NCI-H510A (cell line): ENCODE measurements at regions not wholly inside any gene's neighbourhood (a gene's known extent, or its start where the extent isn't known, plus 50 kb on each side); places are given as distances from the start of the nearest gene placed in this dataset.

ENCODE experiments used
- DNase-seq: peaks from one replicate; lab custom pipeline; 2025; lab: John Stamatoyannopoulos, UW

GRCh38 chr1:96296991-96297390, 424.6 kb upstream of the PTBP2 start:
- no peak for DNase-seq

GRCh38 chr1:96306809-96307560, 414.6 kb upstream of the PTBP2 start:
- no peak for DNase-seq

- DNase-seq, result no peak
Observed at GRCh38 chr1:96308314-96308713, 413.3 kb upstream of the PTBP2 start.

GRCh38 chr1:96309783-96310182, 411.8 kb upstream of the PTBP2 start:
- no peak for DNase-seq

GRCh38 chr1:96313216-96313615, 408.4 kb upstream of the PTBP2 start:
- DNase-seq, result no peak

GRCh38 chr1:96329121-96329520, 392.5 kb upstream of the PTBP2 start:
- DNase-seq, result no peak

- DNase-seq, result no peak
Observed at GRCh38 chr1:96331596-96331995, 390.0 kb upstream of the PTBP2 start.

- DNase-seq, result no peak
Observed at GRCh38 chr1:96333522-96334235, 387.9 kb upstream of the PTBP2 start.

GRCh38 chr1:96334236-96334557, 387.4 kb upstream of the PTBP2 start:
- DNase-seq, result no peak

- DNase-seq, result no peak
Observed at GRCh38 chr1:96338622-96339021, 383.0 kb upstream of the PTBP2 start.

GRCh38 chr1:96340686-96341085, 380.9 kb upstream of the PTBP2 start:
- no peak for DNase-seq

- DNase-seq, result no peak
Observed at GRCh38 chr1:96346719-96347118, 374.9 kb upstream of the PTBP2 start.

- DNase-seq, result no peak
Observed at GRCh38 chr1:96349896-96350295, 371.7 kb upstream of the PTBP2 start.

- no peak for DNase-seq
Observed at GRCh38 chr1:96352733-96353132, 368.9 kb upstream of the PTBP2 start.

GRCh38 chr1:96355521-96355920, 366.1 kb upstream of the PTBP2 start:
- DNase-seq, result no peak

- DNase-seq, result no peak
Observed at GRCh38 chr1:96355961-96356360, 365.6 kb upstream of the PTBP2 start.

GRCh38 chr1:96357141-96357765, 364.3 kb upstream of the PTBP2 start:
- DNase-seq, result no peak

- DNase-seq, result no peak
Observed at GRCh38 chr1:96358057-96358456, 363.5 kb upstream of the PTBP2 start.

- no peak for DNase-seq
Observed at GRCh38 chr1:96360036-96360795, 361.4 kb upstream of the PTBP2 start.

GRCh38 chr1:96361271-96361856, 360.2 kb upstream of the PTBP2 start:
- no peak for DNase-seq

- no peak for DNase-seq
Observed at GRCh38 chr1:96361961-96362360, 359.6 kb upstream of the PTBP2 start.

- no peak for DNase-seq
Observed at GRCh38 chr1:96362623-96363022, 359.0 kb upstream of the PTBP2 start.
